GM18507 (cell line): ENCODE measurements at regions not wholly inside any gene's neighbourhood (a gene's known extent, or its start where the extent isn't known, plus 50 kb on each side); places are given as distances from the start of the nearest gene placed in this dataset.

Experiments used
- DNase-seq: peaks from one replicate; pipeline ENCODE4 v3.0.0; 2011; ENCODE audit warnings: low read depth; ENCODE audit not compliant: insufficient read length; ENCODE audit errors: extremely low spot score
- FAIRE-seq: peaks from 2 replicates; lab custom pipeline; 2011; peaks lifted over from hg19 to GRCh38; lab: Jason Lieb, UNC

DNA sequence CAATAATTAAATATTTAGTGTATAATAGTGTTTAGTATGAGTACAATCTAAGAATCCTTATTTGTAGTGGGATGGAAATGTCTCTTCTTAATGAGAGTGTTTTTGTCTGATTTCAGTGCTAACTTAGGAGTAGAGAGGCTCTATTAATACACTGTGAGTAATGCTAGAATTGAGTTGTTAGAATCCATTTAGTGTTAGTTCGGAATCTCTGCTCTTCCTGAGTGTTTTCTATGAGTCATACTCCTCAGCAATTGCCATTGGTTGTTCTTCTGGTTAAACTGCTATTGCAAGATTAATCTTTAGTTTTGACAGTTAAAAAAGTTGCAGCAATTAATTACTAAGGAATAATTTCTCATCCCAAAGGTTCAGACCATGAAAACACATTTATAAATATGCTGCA, 828.6 kb upstream of the POU3F3 start:
- no peak for DNase-seq
- FAIRE-seq: no peak

DNA sequence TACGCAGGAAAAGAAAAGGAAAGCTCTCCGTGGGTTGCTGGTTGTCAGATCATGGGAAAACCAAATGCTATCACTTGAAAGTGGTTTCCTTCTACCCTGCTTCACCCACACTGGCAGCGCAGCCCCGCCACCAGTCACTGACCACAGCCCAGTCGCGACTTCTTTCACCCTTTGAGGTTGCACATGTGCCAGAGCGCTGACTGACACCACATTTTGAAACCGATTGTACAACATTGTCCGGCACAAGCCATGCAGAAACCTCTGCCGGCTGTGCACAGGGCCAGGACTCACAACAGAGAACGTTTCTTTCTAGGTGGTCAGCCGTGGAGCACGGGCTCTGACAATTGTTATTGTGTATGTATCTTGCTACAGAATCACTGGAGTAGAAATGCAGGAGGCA, 827.2 kb upstream of the POU3F3 start:
- DNase-seq: no peak
- no peak for FAIRE-seq

DNA sequence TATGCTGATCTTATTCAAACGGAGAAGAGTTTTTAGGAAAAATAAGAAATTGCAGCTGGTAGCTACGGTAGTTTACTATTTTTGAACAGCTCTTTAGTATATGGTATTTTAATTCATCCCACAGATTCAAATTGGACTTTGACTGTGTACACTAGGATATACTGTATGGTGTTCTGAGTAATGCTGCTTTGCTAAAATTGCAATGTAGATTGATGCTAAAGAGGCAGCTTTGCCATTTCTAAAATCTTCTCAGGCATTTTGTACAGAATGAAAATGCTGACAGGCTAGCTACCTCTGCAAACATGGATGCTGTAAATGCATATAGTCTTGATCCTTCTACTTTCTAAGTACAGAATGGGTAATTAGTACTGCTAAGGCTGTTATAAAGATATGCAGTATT, 826.6 kb upstream of the POU3F3 start:
- FAIRE-seq: no peak
- DNase-seq: no peak

- FAIRE-seq: no peak
- no peak for DNase-seq
These were observed 825.9 kb upstream of the POU3F3 start for GRCh38 chr2:104028061-104028460.

DNA sequence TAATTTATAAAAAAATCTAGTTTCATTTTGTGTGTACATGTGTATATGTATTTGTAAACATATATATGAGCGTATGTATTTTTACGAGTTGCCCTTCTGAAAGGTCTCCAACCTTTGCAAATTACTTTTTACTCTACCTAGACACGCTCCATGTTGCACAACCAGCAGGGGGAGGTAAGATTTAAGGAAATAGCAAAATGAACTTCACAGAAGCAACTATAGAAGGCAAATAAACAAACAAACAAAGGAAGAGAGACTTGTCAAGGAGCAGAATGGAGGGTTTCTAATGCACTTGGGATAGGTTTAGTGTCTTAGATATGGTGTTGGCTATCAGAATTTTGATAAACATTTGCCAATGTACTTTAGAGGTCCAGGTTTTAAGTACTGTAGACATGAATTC, 820.5 kb upstream of the POU3F3 start:
- no peak for DNase-seq
- no peak for FAIRE-seq

GRCh38 chr2:104040771-104041170, 813.1 kb upstream of the POU3F3 start:
- FAIRE-seq (no peak), DNase-seq (no peak)

GRCh38 chr2:104041351-104041750, 812.6 kb upstream of the POU3F3 start:
- DNase-seq: no peak
- FAIRE-seq: no peak

GRCh38 chr2:104043864-104044263, 810.1 kb upstream of the POU3F3 start:
- no peak for FAIRE-seq
- no peak for DNase-seq

GRCh38 chr2:104045071-104045470, 808.8 kb upstream of the POU3F3 start:
- FAIRE-seq (no peak), DNase-seq (no peak)

DNA sequence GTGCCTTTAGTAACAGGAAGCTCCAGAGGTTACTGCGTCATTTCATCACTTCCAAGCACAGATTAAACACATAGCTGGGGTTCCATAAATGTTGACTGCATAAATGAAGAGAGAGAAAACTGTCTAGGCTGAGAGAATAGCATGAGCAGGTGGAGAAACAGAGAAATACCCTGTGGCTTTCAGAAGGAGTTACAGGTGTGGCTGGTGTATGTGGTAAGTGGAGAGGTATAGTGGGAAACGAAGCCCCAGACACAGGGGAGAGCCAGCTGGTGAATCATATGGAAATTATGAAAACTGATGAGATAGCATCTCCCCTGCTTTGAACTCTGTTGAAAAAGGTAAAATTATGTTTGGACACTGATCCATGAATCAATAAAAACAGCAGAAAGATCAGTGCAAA, 807.4 kb upstream of the POU3F3 start:
- DNase-seq (no peak), FAIRE-seq (no peak)

- FAIRE-seq (no peak), DNase-seq (no peak)
These were observed 806.4 kb upstream of the POU3F3 start for GRCh38 chr2:104047516-104047915.

GRCh38 chr2:104049438-104049837, 804.5 kb upstream of the POU3F3 start:
- DNase-seq (no peak), FAIRE-seq (no peak)

DNA sequence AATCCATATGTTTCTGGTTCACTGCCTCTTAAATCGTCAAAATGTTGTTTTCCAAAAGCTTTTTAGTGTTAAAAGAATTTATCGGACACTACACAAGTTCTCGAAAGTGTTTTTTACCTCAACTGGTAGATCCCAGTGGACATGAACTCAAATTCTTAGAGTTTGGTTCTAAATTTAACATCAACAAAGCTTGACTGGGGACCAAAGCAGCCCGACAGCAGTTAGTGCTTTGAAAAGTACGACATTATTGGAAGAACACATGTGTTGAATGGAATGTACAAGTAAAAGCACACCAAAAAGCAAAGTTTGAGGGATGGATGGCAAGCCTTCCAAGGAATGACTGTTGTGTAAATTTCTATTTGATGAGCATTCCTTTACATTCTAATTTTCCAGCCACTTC, 803.9 kb upstream of the POU3F3 start:
- DNase-seq (no peak), FAIRE-seq (no peak)

DNA sequence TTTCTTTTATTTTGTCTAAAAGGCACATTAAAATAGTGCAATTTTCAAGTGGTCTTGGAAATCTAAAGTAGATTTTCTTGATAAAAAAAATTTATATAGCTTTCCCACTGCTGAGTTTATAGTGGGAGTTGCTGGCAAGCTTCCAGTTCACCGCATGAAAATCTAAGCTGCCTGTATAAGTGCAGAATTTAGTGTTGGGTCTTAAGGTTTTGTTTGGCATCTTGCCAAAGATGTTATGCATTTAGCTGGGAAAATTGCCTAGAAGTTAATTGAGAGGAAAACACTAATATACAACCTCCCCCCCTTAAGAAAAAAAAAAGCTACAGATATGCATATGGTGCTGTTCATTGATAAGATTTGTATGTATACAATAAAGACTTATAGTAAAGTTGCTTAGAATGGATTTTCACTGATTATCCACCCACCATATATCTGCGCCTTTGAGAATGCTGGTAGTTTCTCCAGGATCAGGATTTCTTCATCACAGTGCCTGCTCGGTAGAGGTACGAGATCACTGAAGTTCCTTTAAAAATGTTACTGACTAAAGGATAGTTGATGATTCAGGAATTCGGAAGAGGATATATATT, 803.2 kb upstream of the POU3F3 start:
- no peak for DNase-seq

DNA sequence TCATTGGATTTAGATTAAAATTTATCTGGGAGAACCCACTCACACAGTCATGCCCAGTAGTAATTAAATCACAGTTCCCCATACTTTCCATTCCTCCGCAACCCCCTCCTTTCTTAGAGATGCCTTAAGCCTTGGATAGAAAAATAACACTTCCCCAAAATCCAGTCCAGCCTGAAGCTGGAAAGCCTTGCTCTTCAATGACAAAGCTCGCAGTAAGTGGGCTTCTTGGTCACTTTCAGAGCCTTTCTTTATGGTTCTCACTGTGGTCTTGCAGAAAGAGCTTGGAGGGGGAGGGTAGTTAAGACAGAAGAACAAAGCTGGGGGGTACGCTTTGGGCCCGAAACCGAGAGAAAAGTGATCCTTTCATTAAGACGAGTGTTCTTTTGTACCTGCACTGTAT, 802.1 kb upstream of the POU3F3 start:
- FAIRE-seq: no peak
- DNase-seq: no peak

More for the DNA sequence above, 803.2 kb upstream of the POU3F3 start:
- FAIRE-seq: no peak

DNA sequence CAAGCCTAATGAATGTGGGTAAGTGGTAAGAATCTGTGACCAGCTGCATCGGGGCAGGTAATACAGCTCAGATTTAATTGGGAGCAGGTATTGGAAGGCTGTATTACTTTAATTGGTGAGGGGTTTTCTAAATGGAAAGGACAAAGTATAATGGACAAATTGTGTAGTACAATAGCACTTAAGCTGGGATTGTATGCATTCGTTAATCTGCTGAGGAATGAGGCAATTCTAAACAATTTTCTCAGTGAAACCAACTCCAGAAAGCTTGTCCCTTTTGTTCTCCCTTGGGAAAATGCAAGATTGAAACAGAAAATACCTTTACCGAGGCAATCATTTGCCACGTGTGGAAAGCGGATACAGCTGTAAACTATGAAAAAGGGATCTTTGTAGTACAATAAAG, 801.6 kb upstream of the POU3F3 start:
- no peak for FAIRE-seq
- no peak for DNase-seq

DNA sequence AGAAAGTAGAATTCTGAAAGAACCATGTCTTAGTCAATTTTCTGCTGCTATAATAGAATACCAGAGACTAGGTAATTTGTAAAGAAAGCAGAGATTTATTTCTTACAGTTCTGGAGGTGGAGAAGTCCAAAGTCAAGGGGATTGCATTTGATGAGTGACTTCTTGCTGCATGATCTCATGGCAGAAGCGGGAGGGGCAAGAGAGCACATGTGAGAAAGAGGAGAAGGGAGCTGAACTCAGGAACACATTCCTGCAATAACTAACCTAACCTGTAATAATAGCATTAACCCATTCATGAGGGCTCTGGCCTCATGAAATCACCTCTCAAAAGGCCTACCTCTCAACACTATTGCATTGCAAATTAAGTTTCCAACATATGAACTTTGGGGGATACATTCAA, 797.5 kb upstream of the POU3F3 start:
- no peak for DNase-seq
- no peak for FAIRE-seq

- FAIRE-seq: no peak
These were observed 785.2 kb upstream of the POU3F3 start for GRCh38 chr2:104068665-104069064.

GRCh38 chr2:104077573-104077972, 776.3 kb upstream of the POU3F3 start:
- DNase-seq (no peak), FAIRE-seq (no peak)

More at GRCh38 chr2:104068665-104069064, 785.2 kb upstream of the POU3F3 start:
- DNase-seq: no peak

DNA sequence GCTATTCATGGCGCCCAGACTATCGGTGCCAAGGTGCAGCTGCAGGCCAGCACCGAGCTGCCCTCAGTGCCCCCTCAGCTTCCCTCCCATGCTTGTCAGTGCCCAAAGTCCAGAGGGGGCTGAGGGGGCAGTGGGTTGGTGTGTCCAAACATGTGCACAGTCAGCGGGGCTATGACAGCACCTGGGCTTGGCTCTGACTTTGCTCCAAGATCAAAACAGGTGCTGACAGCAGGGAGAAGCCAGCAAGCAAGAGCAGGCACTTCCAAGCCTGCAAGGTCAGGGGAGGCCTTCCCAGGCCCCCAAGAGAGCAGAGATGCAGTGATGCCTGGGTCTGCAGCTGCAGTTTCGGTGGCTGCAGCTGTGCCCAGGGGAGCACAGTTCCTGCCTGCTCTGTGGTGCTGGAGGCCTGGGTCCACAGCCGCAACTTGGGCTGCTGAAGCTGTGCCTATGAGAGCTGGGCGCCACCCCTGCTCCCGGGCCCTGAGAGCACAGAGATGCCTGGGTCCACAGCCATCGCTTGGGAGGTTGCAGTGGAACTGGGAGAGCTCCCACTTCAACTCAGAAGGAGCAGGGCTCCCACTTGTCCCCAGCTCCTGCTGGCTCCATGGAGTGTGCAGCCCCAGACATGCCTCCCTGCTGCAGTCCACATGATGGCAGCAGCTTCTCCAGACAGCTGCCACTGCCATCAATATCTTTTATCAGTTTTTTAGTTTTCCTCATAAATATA, 775.3 kb upstream of the POU3F3 start:
- FAIRE-seq (no peak), DNase-seq (no peak)

GRCh38 chr2:104088745-104089144, 765.2 kb upstream of the POU3F3 start:
- FAIRE-seq (no peak), DNase-seq (no peak)
